GM18520 (cell line): ENCODE measurements at regions not wholly inside any gene's neighbourhood (a gene's known extent, or its start where the extent isn't known, plus 50 kb on each side); places are given as distances from the start of the nearest gene placed in this dataset.
A peak's percentile ranks its signal among the peaks of the same experiment; 100 is the strongest.

Source experiments
- ATAC-seq: cut with Tn5 transposase; IDR thresholded peaks from one replicate; pipeline ENCODE4 v1.9.1; 2021; ENCODE audit not compliant: unreplicated experiment

DNA sequence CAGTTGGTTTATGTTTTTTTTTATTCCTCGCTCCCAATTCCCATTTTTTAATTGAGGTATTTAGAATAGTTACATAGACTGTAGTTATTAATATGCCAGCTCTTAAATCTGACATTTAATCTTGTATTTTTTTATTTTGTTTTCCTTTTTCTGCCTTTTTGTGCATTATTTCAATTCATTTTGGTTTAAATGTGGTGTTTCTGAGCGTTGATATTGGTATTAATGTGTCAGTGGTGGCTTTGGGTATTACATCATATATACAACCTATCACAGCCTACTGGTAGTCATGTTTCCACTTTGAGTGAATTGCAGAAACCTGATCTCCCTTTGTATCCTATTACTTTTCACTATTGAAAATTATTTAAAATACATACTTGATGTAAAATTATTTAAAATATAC lies 1027.3 kb downstream of the KCNT2 start:
- peak; percentile 47 for ATAC-seq

DNA sequence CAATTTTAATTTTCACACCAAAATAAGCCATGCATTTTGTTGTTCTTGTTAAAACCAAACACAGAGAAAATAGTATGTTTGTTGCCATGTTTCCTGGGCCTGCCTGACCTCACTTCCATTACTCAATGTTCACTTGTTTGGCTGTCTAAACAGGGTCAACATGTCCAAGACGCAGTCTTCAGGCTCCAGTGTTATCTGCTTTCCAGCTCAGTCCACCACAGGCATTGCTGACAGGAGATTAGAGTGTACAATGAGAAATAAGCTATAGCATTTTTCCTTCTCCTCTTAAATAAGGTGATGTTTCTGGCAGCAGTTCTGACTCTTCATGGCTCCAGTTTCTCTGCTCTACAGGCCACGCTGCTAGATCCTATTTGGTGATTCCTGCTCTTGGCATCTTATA lies 1030.5 kb downstream of the KCNT2 start:
- ATAC-seq = no peak

DNA sequence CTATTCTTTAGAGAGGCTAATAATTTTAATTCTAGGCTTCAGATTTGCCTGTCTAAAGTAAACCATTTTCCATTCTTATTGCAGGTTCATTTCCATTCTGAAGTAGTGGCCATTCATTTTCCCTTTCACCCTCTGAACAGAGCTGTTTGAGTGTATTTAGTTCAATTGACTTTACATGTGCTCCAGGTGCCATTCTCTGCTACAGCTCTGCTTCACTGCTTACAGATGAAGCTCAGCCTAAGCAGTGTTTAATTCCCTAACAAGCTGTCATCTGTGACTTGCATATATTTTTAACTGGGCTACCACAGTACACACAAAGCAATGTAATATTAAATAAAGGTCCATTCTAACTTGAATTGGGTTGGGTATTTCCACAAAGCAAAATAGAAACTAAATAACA lies 1031.6 kb downstream of the KCNT2 start:
- no peak for ATAC-seq

DNA sequence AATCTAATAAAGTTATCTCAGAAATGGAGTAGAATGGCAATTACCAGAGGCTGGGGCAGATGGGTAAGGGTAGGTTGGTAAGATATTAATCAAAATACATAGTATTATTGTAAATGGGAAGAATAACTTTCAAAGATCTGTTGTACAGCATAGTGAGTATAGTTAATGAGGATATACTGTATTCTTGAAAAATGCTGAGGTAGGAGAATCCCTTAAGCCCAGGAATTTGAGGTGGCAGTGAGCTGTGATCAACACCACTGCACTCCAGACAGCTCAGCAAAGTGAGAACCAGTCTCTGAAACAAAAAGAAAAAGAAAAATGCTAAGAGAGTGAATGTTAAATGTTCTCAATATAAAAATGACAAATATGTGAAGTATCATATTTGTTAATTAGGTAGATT lies 1033.7 kb downstream of the KCNT2 start:
- ATAC-seq = no peak

DNA sequence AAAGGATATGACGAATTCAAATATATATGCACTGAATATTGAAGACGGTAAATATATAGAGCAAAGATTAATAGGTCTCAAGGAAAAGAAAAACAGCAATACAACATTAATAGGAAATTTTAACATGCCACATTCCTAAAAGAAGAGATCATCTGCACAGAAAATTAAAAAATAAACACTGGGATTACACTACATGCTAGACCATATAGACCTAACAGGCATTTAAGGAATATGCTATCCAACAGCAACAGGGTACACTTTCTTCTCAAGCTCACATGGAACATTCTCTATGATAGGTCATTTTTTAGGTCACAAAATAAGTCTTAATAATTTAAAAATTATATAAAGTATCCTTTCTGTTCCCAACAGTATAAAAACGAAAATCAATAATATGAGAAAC lies 1038.3 kb downstream of the KCNT2 start:
- ATAC-seq = no peak

DNA sequence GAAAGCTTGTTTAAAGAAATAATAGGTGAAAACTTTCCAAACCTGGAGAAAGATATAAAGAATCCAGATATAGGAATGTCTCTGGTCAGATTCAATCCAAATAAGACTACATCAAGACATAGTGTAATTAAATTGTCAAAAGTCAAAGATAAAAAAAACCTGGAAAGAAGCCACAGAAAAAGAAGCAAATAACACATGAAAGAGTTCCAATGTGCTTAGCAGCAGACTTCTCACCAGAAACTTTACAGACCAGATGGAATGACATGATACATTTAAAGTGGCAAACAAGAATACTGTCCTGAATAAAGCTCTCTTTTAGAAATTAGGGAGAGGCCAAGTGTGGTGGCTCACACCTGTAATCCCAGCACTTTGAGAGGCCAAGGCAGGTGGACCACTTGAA lies 1039.9 kb downstream of the KCNT2 start:
- ATAC-seq = no peak

DNA sequence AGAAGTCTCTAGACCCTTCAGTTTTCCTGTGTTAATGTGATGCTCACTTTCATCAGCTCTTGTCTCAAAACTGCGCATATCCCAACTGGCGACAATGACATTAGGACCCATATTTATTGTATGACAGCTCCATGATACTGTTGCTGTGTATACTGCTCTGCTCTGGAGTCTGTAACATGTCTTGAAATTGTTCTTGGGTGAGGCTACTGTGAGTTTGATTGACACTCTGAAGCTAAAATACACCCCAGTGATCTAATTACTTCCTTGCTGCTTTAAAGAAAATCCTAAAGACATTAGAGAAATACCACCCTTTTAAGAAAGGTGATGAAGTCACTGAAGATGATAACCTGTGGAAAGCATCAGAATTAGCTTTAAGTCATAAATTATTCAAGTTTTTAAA lies 1046.2 kb downstream of the KCNT2 start:
- no peak for ATAC-seq

DNA sequence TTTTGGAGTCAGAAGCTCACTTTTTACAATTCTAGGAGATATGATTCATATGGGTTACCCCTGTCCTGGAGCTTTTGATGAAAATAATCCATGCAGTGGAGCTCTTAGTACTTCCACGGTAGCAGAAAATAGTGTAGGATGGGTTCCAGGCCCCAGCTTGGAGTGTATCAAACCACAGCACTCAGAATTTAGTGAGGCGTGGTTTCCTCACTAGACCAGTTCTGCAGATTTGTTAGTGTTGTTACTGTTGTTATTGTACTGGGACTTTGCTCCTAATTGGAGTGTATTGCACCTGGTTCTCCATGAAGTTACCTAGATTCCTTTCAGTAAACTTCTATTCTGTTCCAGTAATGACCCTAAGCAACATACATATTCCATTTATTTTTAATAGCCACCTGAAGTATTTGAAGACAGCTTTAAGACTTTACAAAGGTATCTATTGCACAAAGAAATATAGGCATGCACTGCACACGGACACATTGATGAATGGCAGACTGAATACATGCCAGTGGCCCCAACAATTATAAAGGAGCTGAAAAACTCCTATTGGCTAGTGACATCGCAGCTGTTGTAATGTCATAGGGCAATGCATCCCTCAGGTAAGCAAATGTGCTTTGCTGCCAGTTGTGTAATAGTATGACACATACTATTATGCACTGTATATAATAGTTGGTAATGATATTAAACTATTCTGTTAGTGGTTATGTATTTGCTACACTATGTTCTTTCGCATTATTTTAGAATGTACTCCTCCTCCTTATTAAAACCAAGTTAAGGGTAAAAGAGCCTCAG lies 1058.0 kb downstream of the KCNT2 start:
- ATAC-seq = no peak

DNA sequence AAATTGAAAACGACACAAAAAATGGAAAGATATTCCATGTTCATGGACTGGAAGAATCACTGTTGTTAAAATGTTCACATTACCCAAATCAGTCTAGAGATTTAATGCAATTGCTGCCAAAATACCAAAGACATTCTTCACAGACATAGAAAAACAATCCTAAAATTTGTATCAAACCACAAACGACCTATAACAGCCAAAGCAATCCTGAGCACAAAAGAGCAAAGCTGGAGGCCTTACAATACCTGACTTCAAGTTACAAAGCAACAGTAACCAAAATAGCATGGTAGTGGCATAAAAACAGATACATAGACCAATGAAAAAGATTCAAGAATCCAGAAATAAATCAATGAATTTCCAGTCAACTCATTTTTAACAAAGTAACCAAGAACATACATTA lies 1077.3 kb downstream of the KCNT2 start:
- ATAC-seq = no peak

DNA sequence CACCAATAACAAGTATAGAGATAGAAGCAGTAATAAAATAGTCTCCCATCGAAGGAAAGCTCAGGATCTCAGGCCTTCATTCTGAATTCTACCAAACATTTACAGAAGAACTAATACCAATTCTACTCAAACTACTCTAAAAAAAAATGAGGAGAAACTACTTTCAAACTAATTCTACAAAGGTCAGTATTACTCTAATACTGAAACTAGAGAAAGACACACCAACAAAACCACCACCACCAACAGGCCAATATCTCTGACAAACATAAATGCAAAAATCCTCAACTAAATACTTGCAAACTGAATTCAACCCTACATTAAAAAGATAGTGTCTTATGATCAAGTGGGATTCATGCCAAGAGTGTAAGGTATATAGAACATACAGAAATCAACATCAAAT lies 1078.4 kb downstream of the KCNT2 start:
- ATAC-seq = no peak

DNA sequence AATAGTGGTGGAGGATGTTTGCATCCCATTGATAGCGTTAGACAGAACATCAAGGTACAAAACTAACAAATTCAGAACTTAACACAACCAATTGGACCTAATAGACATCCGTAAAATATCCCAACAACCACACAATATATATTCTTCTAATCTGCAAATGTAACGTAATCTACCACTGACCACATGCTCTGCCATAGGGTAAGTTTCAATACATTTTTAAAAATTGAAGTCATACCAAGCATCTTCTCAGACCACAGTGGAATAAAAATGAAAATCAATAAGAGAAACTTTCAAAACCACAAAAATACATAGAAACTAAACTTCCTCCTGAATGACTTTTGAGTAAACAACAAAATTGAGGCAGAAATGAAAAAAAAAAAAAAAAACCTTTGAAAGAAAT lies 1087.5 kb downstream of the KCNT2 start:
- no peak for ATAC-seq

DNA sequence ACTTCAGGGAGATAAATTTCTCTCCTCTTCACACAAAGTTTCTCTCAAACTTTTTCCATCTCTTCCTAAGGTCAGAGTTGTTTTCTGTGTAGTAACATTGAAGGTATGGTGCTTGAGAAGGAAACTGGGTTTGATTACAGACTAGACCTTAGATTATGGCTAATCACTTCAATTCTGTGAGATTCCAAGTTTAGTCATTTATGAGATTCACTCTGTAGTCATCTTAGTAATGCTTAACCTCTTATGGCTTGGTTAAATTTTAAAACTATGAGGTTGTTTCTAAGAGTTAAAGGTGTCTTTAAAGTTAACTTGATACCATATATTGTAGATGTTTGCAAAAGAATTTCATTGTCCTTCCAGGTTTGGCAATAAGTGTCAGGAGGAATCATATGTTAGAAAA lies 1092.2 kb downstream of the KCNT2 start:
- no peak for ATAC-seq

DNA sequence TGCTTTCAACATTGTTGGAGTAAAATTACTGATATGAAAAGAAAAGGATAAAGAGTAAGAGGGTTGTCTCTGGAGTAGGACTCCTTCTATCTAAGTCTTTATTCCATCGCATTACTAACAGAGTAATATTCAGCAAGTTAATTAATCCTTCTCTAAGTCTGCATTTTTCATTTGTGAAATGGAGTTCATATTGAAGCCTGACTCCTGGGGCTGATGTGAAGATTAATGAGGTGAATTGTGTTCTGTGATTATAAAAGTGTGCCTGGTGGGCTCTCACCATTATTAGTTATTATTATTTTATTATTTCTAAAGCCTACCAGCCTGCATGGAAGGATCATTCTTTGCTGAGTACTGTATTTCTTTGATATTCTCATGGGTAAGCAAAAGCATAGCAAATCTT lies 1096.7 kb downstream of the KCNT2 start:
- no peak for ATAC-seq

DNA sequence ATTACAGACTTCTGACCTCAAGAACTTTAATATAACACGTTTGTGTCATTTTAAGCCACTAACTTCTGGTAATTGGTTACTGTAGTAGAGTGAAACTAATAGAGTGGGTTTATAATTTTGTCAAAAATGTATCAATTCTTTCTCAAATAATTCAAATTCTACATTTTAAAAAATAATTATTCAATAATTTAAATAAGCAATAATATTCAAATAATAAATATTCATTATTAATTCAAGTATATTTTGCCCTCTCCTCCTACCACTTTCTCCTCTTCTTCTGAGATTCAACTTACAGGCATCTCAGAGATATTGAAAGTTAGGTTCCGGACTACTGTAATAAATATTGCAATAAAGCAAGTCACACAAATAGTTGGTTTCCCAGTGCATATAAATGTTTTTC lies 1107.1 kb downstream of the KCNT2 start:
- ATAC-seq = no peak

DNA sequence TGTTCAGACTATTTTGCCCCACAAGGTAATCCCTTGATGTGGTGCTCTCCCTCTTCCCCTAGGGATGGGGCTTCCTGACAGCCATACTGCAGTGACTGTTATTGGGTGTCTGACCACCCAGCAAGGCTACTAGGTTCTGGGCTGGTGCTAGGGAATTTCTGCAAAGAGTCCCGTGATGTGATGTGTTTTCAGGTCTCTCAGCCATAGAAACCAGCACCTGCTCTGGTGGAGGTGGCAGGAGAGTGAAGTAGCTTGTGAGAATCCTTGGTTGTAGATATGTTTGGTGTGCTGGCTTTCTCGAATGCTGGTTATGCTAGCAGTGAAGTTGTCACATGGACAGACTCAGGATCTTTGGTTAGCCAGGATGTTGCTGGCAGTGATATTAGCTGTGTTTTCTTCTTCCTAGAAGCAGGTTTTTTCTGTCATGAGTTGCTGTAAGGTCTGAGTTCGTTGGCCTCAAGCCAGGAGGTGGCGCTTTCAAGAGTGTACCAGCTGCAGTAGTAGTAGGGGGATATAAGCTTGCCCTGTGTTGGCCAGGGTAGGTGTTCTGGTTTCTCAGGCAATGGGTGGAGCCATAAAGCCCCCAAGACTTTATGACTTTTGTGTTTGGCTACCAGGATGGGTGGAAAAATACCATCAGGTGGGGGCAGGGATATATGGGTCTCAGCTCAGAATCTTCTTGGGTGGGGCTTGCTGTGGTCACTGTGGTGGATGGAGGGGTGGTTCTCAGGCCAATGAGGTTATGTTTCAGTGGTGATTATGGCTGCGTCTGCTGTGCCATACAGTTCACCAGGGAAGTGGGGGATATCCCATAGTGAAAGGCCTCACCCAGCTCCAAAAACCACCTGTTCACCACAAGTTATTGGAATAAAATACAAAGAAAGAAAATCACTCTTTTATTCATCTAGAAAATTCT lies 1112.3 kb downstream of the KCNT2 start:
- ATAC-seq = no peak

DNA sequence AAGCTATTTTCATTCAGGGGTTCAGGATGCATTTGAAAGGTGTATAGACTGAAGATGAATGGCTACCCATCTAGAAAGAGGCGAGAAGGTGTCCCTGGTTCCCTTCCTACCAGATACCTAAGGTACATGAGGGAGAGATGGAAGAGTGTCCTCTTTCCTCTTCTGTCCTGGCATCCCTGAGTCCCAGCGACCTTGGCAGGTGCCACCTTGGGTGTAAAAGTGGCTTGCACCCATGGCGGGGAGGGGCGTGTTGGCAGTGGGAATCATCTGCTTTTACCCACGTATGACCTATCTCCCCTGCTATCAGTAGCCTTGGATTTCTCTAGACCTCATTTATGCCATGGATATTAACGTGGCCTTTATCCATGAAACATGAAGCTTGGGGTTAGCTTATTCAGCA lies 1126.1 kb downstream of the KCNT2 start:
- no peak for ATAC-seq

DNA sequence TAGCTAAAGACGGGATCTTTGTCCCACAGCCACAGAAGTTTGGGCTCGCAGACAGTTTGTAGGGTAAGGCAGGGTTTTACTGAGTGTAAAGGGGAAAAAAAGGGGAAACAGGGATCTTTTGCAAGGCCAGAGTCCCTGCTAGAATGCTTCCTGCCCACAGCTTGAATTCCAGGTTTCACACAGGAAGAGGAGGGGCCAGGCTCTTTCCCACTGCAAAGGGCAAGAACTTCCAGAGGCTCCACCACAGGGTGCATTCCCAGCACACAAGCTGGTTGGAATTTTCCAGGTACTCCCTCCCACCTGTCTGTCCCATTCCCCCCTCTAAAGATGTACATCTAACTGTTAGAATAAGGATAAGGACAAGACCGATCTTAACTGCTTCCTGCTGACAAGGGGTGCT lies 1126.9 kb downstream of the KCNT2 start:
- ATAC-seq = no peak

DNA sequence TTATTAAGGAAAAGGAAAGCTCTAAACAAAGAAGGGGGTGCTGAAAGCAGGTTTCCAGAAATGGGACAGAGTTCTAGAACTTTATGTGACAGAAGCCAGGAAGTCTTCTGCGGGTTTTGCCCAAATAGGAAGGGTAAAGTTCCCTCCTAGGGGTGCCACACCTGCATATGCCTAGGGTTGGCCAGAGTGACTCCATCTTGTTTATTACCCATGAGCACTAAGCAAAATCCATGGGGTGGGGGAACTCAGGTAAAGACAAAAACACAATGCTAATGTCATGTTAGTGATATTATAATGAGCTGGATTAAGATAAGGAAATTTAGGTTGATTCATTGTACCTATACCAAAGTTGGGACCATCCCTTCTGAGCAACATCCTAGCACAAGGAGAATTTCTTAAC lies 1132.7 kb downstream of the KCNT2 start:
- ATAC-seq = no peak

DNA sequence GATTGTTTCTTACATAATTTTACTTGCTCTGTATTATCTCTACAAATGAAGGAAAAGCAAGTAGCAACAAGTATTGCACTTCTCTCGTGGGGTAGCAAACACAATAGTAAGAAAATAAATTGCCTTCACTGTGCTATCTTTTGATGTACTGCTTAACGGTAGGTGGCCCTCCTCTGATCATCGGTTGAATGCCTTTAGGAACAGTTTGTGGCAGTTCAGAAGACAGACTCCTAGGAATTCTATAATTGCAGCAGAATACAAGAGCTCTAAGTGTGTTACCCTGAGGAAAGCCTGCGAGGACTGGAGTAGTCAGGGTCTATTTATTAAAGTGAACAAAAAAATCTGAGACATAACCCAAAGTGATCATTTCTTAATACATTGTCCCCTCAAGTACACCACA lies 1135.9 kb downstream of the KCNT2 start:
- ATAC-seq = no peak

DNA sequence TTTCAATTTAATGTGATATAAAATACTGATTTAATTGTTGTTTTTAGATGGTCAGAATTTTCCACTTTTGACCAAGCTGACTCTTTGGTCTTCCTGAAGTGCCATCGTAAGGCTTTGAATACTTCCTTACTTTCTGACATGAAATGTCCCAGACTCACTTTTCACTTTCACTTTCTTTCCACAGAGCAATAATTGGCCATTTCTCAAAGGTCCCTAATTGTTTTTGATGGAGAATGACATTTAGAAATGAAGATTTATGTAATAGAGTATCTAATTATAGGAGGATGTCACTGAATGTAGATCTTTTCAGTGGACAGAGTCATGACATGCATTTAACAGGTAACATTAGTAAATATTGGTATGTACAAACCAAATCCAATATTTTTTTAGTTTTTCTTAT lies 1141.6 kb downstream of the KCNT2 start:
- no peak for ATAC-seq

DNA sequence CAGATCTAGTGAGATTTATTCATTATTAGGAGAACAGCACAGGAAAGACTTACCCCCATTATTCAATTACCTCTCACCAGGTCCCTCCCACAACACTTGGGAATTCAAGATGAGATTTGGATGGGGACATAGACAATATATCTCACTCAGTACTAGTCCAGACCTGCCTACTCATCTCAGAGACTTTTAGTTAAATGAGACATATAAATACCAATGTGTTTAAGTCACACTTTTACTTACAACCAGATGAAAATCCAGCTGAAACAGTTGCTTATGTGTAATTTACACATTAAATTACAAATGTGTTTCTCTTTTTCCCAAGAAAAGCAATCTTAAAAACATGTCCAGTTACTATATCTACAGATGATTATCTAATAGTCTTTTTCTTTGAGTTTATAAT lies 1145.6 kb downstream of the KCNT2 start:
- no peak for ATAC-seq

DNA sequence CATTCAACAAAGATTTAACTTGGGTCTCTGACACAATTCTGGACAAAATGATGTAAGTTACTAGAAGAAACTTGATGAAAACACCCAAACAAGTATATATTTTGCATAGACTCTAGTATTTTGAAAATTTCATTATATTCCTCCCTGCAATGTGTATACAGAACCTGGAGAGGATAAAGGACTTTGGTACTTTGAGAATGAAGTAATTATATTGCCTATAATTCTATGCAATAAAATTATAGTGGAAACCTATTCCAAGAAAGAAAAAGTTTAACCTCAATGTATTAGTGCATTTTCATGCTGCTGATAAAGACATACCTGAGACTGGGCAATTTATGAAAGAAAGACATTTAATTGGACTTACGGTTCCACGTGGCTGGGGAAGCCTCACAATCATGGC lies 1146.1 kb downstream of the KCNT2 start:
- ATAC-seq = no peak
